LNCaP clone FGC (cell line): ENCODE measurements at regions not wholly inside any gene's neighbourhood (a gene's known extent, or its start where the extent isn't known, plus 50 kb on each side); places are given as distances from the start of the nearest gene placed in this dataset.
"Not testable (repeated sequence)": the region's sequence is repeated elsewhere in the genome, so short reads cannot be mapped to it uniquely, and the experiment has no call there.

Experiments used
- DNase-seq: peaks from one replicate; pipeline ENCODE4 v3.0.0-alpha.2; 2011; ENCODE audit warnings: low read depth
- H3K4me3 ChIP-seq: 2 replicates; pipeline ENCODE4 v1.5.1; 2011; ENCODE audit warnings: mild to moderate bottlenecking, low read depth, low read length, control low read depth
- TF ChIP-seq, protein P1 (sequence below): IDR thresholded peaks from 2 replicates; pipeline ENCODE4 v1.5.1; 2012; ENCODE audit warnings: mild to moderate bottlenecking; ENCODE audit not compliant: control insufficient read depth, insufficient read depth; ENCODE audit errors: extremely low read depth

DNA sequence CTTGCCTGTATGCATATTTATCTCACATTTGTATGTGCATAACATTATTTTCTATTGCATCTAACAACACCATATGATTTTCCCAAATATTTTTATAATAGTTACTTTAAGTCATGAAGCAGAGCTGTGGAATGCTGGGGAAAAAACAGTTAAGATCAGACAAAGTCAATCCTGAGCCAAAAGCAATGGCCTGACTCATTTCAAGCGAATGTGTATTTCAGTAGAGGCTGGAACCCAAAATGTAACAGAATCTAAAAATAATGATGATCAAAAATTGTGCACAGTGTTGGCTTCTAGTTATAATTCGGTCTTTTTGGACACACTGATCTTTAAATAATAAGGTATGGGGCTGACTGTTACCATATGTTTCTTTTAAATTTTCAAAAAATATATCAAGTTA lies 516.2 kb upstream of the ADGRL3 start:
- H3K4me3 ChIP-seq, result no peak overlapping the region
- TF ChIP-seq, protein P1, sequence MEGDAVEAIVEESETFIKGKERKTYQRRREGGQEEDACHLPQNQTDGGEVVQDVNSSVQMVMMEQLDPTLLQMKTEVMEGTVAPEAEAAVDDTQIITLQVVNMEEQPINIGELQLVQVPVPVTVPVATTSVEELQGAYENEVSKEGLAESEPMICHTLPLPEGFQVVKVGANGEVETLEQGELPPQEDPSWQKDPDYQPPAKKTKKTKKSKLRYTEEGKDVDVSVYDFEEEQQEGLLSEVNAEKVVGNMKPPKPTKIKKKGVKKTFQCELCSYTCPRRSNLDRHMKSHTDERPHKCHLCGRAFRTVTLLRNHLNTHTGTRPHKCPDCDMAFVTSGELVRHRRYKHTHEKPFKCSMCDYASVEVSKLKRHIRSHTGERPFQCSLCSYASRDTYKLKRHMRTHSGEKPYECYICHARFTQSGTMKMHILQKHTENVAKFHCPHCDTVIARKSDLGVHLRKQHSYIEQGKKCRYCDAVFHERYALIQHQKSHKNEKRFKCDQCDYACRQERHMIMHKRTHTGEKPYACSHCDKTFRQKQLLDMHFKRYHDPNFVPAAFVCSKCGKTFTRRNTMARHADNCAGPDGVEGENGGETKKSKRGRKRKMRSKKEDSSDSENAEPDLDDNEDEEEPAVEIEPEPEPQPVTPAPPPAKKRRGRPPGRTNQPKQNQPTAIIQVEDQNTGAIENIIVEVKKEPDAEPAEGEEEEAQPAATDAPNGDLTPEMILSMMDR, result no peak
- DNase-seq, result no peak

DNA sequence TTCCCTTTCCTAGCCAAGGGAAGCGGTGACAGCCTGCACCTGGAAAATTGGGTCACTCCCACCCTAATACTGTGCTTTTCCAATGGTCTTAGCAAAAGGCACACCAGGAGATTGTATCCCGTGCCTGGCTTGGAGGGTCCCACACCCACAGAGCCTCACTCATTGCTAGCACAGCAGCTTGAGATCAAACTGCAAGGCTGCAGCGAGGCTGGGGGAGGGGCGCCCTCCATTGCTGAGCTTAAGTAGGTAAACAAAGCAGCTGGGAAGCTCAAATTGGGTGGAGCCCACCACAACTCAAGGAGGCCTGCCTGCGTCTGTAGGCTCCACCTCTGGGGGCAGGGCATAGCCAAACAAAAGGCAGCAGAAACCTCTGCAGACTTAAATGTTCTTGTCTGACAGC lies 504.1 kb upstream of the ADGRL3 start:
- not testable (repeated sequence) for DNase-seq, H3K4me3 ChIP-seq

DNA sequence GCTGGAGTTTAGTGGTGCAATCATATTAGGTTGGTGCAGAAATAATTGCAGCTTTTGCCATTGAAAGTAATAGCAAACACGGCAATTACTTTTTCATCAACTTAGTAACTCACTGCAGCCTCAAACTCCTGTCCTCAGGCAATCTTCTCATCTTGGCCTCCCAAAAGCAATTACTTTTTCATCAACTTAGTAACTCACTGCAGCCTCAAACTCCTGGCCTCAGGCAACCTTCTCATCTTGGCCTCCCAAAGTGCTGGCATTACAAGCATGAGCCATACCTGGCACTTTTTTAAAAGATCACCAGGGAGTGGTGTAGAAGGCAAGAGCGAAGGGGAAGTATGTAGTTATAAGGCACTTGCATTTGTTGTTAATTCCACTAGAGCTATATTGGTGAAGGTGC lies 491.1 kb upstream of the ADGRL3 start:
- H3K4me3 ChIP-seq, result no peak overlapping the region
- DNase-seq, result no peak
- TF ChIP-seq, protein P1, result no peak

DNA sequence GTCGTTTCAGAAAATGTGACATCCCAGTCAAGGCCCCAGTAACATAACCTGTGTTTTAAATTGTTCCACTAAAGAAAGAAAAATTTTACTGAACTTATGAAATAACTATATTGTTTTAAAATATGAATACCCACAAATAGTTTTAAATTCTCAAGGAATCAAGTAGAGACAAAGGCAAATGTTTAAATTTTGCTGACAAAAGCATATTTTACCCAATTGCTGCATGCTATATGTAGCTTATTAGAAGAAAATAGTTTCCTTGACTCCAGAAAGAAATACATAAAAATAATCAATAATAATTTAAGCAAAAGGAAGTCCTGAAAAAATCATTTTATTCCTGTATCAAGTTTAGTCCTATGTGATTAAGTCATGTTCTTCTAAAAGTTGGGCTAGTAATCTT lies 481.3 kb upstream of the ADGRL3 start:
- H3K4me3 ChIP-seq, result no peak overlapping the region
- TF ChIP-seq, protein P1, result no peak
- DNase-seq, result no peak

DNA sequence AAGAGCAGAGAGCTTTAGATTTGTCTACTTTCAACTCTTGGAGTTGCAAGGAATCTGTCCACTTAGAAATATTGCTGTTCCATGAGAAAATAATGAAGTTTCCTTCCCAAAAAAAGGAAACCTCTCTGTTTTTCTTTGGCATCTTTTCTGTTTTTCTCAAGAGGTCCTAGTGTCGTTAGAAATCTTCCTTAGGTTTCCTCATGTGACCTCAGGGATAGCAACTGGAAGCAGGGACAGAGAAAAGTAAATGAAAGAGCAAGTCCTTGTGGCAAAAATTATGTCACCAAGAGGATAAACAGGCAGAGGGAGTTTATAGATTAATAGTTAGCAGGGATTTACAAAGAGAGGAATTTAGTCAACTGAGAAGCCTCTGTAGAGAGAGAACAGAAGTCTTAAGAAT lies 478.4 kb upstream of the ADGRL3 start:
- TF ChIP-seq, protein P1, result no peak
- DNase-seq, result no peak
- no peak overlapping the region for H3K4me3 ChIP-seq

DNA sequence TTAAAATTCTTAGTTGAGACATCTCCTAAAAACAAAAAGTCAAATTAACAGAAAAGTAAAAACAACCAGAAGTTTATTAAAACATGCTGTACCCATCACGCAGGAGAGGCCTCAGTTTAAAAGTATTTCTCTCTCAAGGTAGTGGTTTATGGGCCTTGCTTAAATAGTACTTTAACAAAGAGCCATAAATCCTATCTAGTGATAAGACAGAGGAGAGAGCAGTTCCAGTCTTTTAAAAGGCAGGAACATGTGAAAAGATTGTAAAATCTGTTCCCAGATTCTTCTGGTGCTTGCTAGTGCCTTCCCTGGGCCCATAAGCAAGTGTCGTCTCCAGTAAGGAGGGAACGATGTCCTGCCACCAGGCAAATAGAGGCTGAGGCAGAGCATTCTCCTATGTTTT lies 476.3 kb upstream of the ADGRL3 start:
- TF ChIP-seq, protein P1, result no peak
- H3K4me3 ChIP-seq, result no peak overlapping the region
- DNase-seq, result no peak

DNA sequence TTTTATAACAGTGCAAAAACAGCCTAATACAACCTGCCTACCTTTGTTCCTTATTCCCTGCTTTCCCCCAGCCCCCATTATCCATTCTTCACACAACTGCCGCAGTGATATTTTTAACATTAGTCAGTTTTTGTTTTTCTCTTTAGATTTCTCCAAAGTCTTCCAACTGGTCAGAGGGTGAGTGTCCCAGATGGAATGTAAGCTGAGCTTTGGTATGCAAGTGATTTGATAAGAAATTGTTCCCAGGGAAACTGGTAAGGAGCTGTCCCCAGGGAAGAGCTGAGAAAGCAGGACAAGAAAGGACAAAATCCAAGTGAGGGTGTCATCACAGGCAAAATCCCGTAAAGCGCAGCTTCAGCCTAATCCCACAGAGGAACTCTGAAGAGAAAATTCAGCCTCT lies 475.5 kb upstream of the ADGRL3 start:
- no peak overlapping the region for H3K4me3 ChIP-seq
- DNase-seq, result no peak
- TF ChIP-seq, protein P1, result no peak

DNA sequence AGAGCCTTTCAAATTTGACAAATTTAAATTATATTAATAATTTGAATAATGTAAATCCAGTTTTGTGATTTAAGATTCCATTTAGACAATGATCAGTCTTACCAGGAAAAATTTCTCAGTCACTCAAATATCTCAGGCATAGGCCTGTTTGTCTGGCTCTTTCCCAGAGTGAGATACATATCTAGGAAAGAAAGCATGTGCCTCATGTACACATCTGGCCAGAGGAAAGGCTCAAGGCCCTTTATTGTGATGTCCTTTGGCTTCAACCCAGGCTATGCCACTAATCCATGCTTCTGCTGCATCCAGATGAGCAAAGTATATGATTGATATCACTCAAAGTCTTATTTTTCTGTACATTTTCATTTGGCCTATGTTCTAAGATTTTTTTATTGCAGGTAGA lies 473.3 kb upstream of the ADGRL3 start:
- no peak for DNase-seq
- TF ChIP-seq, protein P1, result no peak
- H3K4me3 ChIP-seq, result no peak overlapping the region
